Activated CD8-positive, alpha-beta T cell treated with anti-CD3 and anti-CD28 coated beads for 36 hours (primary cell): ENCODE measurements at regions not wholly inside any gene's neighbourhood (a gene's known extent, or its start where the extent isn't known, plus 50 kb on each side); places are given as distances from the start of the nearest gene placed in this dataset.

Experiments used
- ATAC-seq: fragments of 200-7000 bp; cut with Tn5 transposase; one replicate; pipeline ENCODE4 v1.10.0; 2021; ENCODE audit warnings: mild to moderate bottlenecking, moderate library complexity
- CTCF ChIA-PET: fragments of 350-600 bp; sonication (Branson Sonifier 250); formaldehyde crosslinking; loops from one replicate; lab custom pipeline; 2021; ENCODE audit warnings: antibody characterized with exemption; lab: Charles Lee
- POLR2A ChIA-PET: fragments of 350-600 bp; sonication (Branson Sonifier 250); formaldehyde crosslinking; loops from one replicate; lab custom pipeline; 2021; ENCODE audit warnings: antibody characterized with exemption; lab: Charles Lee
- DNase-seq: peaks from one replicate; pipeline ENCODE4 v3.0.0-alpha.2; 2020
- H3K27ac Mint-ChIP-seq: one replicate; pipeline ENCODE4 v1.8.0; 2021; ENCODE audit warnings: mild to moderate bottlenecking, mixed read lengths
- H3K27me3 Mint-ChIP-seq: one replicate; pipeline ENCODE4 v1.8.0; 2021; ENCODE audit warnings: mixed read lengths
- H3K36me3 Mint-ChIP-seq: one replicate; pipeline ENCODE4 v1.8.0; 2021; ENCODE audit warnings: low read depth, mixed read lengths
- H3K4me1 Mint-ChIP-seq: one replicate; pipeline ENCODE4 v1.8.0; 2021; ENCODE audit warnings: low read depth, mixed read lengths
- H3K4me3 Mint-ChIP-seq: one replicate; pipeline ENCODE4 v1.8.0; 2021; ENCODE audit warnings: mild to moderate bottlenecking, moderate library complexity, mixed read lengths
- H3K9me3 Mint-ChIP-seq: one replicate; pipeline ENCODE4 v1.8.0; 2021; ENCODE audit warnings: mixed read lengths
- intact Hi-C: fragments of 100-400 bp; cut with micrococcal nuclease; formaldehyde crosslinking; loops from one replicate; pipeline ENCODE4 v1.10.0; 2022
- TF ChIP-seq, protein P1 (sequence below): fragments of 200-600 bp; IDR thresholded peaks from one replicate; pipeline ENCODE4 v1.8.0; 2022; ENCODE audit warnings: antibody characterized with exemption, mild to moderate bottlenecking

GRCh38 chr6:122214605-122215318 is 184.7 kb upstream of the HSF2 start:
- Mint-ChIP-seq H3K27me3 (no peaks in the 10 kb centered on the region), H3K27ac (no peak overlapping the region), H3K9me3 (no peaks in the 10 kb centered on the region), H3K36me3 (no peaks in the 10 kb centered on the region), H3K4me1 (no peaks in the 10 kb centered on the region), H3K4me3 (no peak overlapping the region)
- ChIA-PET CTCF (interaction anchor here (0.6 kb wide), 1 partner anchor 1924 kb away, joined by 3 read pairs; no protein-coding TSS in a partner anchor), POLR2A (no interaction called here)
- intact Hi-C loops: no loop called here
- TF ChIP-seq, protein P1, sequence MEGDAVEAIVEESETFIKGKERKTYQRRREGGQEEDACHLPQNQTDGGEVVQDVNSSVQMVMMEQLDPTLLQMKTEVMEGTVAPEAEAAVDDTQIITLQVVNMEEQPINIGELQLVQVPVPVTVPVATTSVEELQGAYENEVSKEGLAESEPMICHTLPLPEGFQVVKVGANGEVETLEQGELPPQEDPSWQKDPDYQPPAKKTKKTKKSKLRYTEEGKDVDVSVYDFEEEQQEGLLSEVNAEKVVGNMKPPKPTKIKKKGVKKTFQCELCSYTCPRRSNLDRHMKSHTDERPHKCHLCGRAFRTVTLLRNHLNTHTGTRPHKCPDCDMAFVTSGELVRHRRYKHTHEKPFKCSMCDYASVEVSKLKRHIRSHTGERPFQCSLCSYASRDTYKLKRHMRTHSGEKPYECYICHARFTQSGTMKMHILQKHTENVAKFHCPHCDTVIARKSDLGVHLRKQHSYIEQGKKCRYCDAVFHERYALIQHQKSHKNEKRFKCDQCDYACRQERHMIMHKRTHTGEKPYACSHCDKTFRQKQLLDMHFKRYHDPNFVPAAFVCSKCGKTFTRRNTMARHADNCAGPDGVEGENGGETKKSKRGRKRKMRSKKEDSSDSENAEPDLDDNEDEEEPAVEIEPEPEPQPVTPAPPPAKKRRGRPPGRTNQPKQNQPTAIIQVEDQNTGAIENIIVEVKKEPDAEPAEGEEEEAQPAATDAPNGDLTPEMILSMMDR: no peak
- DNase-seq (no peak), ATAC-seq (no peak)

- DNase-seq (no peak), ATAC-seq (no peak)
- H3K36me3 Mint-ChIP-seq: no peaks in the 10 kb centered on the region
- H3K4me3 Mint-ChIP-seq: no peak overlapping the region
- intact Hi-C loops: no loop called here
- H3K27me3 Mint-ChIP-seq: no peaks in the 10 kb centered on the region
- POLR2A ChIA-PET: no interaction called here
- no peak overlapping the region for H3K27ac Mint-ChIP-seq
- no peaks in the 10 kb centered on the region for H3K4me1 Mint-ChIP-seq
- CTCF ChIA-PET: no interaction called here
- TF ChIP-seq, protein P1: no peak
- no peaks in the 10 kb centered on the region for H3K9me3 Mint-ChIP-seq
Observed at GRCh38 chr6:122220254-122220653, 179.2 kb upstream of the HSF2 start.

GRCh38 chr6:122222761-122223160 is 176.7 kb upstream of the HSF2 start:
- Mint-ChIP-seq H3K36me3 (no peaks in the 10 kb centered on the region), H3K27me3 (no peaks in the 10 kb centered on the region), H3K27ac (no peak overlapping the region), H3K4me3 (no peak overlapping the region), H3K4me1 (no peaks in the 10 kb centered on the region), H3K9me3 (peaks cover 2% of the 10 kb centered on the region)
- ATAC-seq (no peak), DNase-seq (no peak)
- intact Hi-C loops: no loop called here
- TF ChIP-seq, protein P1: no peak
- POLR2A ChIA-PET: no interaction called here
- CTCF ChIA-PET: no interaction called here

- Mint-ChIP-seq H3K9me3 (peaks cover 2% of the 10 kb centered on the region), H3K36me3 (no peaks in the 10 kb centered on the region), H3K27ac (no peak overlapping the region), H3K4me3 (no peak overlapping the region), H3K4me1 (no peaks in the 10 kb centered on the region), H3K27me3 (no peaks in the 10 kb centered on the region)
- DNase-seq (no peak), ATAC-seq (no peak)
- ChIA-PET CTCF (no interaction called here), POLR2A (no interaction called here)
- TF ChIP-seq, protein P1: no peak
- intact Hi-C loops: no loop called here
Observed at GRCh38 chr6:122223251-122223650, 176.2 kb upstream of the HSF2 start.

DNA sequence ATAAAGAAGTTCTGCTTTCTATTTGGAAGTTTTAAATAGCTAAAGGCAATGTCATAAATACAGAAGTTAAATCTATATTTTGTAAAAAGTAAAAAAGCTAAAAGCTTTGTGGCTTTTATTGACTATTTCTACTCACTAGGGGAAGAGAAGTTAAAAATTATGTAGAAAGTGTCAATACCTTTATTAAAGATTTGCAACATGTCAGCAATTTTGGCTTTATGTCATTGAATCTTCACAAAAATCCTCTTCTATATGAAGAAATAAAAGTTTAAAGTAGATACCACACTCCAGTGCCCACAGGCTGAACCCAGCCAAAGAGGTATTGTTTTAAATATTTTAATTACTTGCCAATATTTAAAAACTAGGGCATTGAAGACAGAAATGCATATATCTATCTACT is 160.6 kb upstream of the HSF2 start:
- Mint-ChIP-seq H3K27me3 (no peaks in the 10 kb centered on the region), H3K36me3 (no peaks in the 10 kb centered on the region), H3K9me3 (peaks cover 9% of the 10 kb centered on the region), H3K4me1 (no peaks in the 10 kb centered on the region), H3K27ac (no peak overlapping the region), H3K4me3 (no peak overlapping the region)
- ChIA-PET CTCF (no interaction called here), POLR2A (no interaction called here)
- no peak for DNase-seq
- intact Hi-C loops: no loop called here
- TF ChIP-seq, protein P1: no peak
- ATAC-seq: no peak
